ENCODE measurements at regions not wholly inside any gene's neighbourhood (a gene's known extent, or its start where the extent isn't known, plus 50 kb on each side); places are given as distances from the start of the nearest gene placed in this dataset.

DNA sequence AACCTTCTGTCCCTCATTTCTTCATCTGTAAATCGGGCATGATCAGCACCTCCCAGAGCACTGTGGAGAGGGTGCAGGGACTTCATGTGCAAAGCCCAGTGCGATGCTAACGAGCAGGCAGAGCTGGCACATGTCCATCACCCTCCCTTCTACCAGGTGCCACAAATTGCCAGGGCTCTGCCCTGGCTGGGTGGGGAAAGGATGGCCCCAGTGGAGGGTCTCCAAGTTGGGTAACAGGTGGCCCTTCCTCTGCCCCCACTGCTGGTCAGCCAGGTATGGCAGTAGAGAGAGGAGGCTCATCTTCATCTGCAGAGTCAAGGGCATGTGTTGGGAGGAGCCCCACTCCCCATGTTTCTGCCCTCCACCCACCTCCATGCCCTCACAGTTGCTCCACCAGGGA, 61.5 kb upstream of the CDH5 start:
- no peaks in the 10 kb centered on the region for H3K27me3 ChIP-seq (ENCODE audit: control insufficient read depth, insufficient read depth, low read length)
- FAIRE-seq = no peak
- no peak overlapping the region for H3K4me3 ChIP-seq (ENCODE audit: low read depth, low read length)
- no peaks in the 10 kb centered on the region for H3K36me3 ChIP-seq (ENCODE audit: control insufficient read depth, insufficient read depth, low read length)
- TF ChIP-seq, protein P1, sequence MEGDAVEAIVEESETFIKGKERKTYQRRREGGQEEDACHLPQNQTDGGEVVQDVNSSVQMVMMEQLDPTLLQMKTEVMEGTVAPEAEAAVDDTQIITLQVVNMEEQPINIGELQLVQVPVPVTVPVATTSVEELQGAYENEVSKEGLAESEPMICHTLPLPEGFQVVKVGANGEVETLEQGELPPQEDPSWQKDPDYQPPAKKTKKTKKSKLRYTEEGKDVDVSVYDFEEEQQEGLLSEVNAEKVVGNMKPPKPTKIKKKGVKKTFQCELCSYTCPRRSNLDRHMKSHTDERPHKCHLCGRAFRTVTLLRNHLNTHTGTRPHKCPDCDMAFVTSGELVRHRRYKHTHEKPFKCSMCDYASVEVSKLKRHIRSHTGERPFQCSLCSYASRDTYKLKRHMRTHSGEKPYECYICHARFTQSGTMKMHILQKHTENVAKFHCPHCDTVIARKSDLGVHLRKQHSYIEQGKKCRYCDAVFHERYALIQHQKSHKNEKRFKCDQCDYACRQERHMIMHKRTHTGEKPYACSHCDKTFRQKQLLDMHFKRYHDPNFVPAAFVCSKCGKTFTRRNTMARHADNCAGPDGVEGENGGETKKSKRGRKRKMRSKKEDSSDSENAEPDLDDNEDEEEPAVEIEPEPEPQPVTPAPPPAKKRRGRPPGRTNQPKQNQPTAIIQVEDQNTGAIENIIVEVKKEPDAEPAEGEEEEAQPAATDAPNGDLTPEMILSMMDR (IDR thresholded peaks at IDR 0.05; ENCODE audit: insufficient read depth, low read length, severe bottlenecking) = no peak
- DNase-seq (ENCODE audit: low read depth) = no peak

DNA sequence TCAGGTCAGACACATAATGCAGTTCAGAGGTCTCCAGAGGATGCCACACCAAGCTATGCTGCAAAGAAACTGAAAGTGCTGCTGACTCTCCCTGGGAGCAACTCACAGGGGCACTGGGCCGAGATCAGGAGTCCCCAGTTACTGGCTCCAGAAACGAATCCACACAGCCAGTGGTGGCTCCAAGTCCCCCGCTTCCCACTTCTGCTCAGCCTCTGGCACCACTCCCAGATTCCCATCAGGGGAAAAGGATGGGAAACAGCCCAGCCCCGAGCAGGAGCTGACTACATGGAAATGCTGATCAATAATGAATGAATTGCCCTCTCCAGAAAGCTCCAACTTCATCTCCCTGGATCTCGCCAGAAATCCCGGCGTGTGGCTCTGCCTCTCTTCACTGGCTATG, 62.3 kb upstream of the CDH5 start:
- TF ChIP-seq, protein P1 (IDR thresholded peaks at IDR 0.05; ENCODE audit: insufficient read depth, low read length, severe bottlenecking) = no peak
- Histone ChIP-seq H3K27me3 (ENCODE audit: control insufficient read depth, insufficient read depth, low read length) (no peaks in the 10 kb centered on the region), H3K36me3 (ENCODE audit: control insufficient read depth, insufficient read depth, low read length) (no peaks in the 10 kb centered on the region), H3K4me3 (ENCODE audit: low read depth, low read length) (no peak overlapping the region)
- no peak for DNase-seq (ENCODE audit: low read depth)
- FAIRE-seq = no peak

DNA sequence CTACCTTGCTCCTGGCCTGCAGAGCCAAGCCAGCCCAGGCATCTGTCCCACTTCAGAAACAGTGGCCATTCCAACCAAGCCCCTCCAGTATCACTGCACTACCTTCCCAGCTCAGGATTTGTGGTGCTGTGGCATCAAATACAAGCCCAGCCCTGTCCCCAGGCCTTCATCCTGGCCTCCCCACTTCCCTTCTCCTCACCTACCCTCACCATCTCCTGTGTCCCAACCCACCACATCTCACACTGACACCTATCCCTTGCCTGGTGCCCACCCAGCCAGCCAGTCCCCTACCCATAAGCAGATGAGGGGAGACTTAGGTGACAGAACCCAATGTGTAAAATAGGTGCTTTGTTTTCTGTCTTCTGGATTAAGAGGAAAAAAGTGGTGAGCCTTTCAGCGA, 66.0 kb upstream of the CDH5 start:
- Histone ChIP-seq H3K36me3 (ENCODE audit: control insufficient read depth, insufficient read depth, low read length) (no peaks in the 10 kb centered on the region), H3K4me3 (ENCODE audit: low read depth, low read length) (no peak overlapping the region), H3K27me3 (ENCODE audit: control insufficient read depth, insufficient read depth, low read length) (no peaks in the 10 kb centered on the region)
- TF ChIP-seq, protein P1 (IDR thresholded peaks at IDR 0.05; ENCODE audit: insufficient read depth, low read length, severe bottlenecking) = no peak
- no peak for DNase-seq (ENCODE audit: low read depth)
- FAIRE-seq = no peak

DNA sequence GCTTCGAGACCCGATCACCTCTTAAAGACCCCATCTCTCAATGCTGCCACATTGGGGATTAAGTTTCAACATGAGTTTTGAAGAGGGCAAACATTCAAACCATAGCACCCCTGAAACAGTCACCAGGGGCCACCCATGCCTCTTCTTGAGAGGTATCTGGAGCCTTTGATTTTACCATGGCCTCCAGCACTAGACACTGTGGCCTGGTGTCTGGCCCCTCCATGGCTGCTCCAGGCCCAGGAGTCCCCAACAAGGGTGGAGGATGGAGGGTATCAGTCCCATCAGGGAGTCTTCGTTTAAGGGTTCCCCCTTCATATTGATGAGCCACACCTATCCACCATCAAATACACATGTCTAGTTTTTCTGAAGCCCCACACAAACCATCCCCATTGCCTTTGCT, 66.5 kb upstream of the CDH5 start:
- DNase-seq (ENCODE audit: low read depth) (no peak), FAIRE-seq (no peak)
- no peak overlapping the region for H3K4me3 ChIP-seq (ENCODE audit: low read depth, low read length)
- TF ChIP-seq, protein P1 (IDR thresholded peaks at IDR 0.05; ENCODE audit: insufficient read depth, low read length, severe bottlenecking) = no peak
- H3K27me3 ChIP-seq (ENCODE audit: control insufficient read depth, insufficient read depth, low read length) = no peaks in the 10 kb centered on the region
- no peaks in the 10 kb centered on the region for H3K36me3 ChIP-seq (ENCODE audit: control insufficient read depth, insufficient read depth, low read length)

DNA sequence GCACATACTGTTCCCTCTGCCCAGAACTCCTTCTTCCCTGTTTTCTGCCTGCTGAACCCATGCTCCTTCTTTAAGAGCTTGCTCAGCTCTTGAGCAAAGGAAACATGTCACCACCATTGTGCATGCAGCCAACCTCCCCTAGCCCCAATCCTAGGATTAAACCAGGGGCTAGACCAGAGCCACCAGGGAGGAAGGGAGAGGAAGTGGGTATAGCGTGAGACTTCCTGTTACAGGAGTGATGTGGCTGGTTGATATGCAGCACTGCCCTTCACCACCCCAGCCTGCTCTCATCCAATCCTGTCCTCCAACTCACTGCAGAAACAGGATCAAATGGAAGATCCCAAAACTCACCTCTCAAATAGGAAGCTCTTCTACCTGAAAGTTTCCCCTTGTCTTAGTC, 67.1 kb upstream of the CDH5 start:
- Histone ChIP-seq H3K36me3 (ENCODE audit: control insufficient read depth, insufficient read depth, low read length) (no peaks in the 10 kb centered on the region), H3K4me3 (ENCODE audit: low read depth, low read length) (no peak overlapping the region), H3K27me3 (ENCODE audit: control insufficient read depth, insufficient read depth, low read length) (no peaks in the 10 kb centered on the region)
- DNase-seq (ENCODE audit: low read depth) = no peak
- no peak for FAIRE-seq
- TF ChIP-seq, protein P1 (IDR thresholded peaks at IDR 0.05; ENCODE audit: insufficient read depth, low read length, severe bottlenecking) = no peak

DNA sequence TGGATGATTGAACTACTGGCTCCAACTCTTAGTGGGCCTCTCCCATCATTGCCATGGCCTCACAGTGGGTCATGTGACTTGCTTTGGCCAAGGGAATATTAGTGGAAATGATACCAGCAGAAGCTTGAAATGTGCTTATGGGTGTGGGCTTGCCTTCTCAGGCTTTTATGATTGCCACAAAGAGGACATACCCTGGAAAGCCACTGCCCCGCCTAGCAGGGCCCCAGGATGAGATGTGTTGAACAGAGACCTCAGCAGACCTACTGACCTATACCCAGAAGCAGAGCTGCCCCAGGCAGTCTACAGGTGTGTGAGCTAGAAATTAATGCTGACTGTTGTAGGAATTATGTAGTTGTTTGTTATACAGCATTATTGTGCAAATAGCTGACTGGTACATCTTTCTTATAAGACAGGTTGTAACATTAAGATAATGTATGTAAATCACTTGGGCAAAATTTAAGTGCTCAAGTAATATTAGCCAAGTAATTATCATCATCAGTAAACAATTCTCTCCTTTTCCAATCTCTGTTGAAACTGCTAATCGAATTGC, 67.8 kb upstream of the CDH5 start:
- peaks cover 2% of the 10 kb centered on the region for H3K27me3 ChIP-seq (ENCODE audit: control insufficient read depth, insufficient read depth, low read length)
- DNase-seq (ENCODE audit: low read depth) = no peak
- TF ChIP-seq, protein P1 (IDR thresholded peaks at IDR 0.05; ENCODE audit: insufficient read depth, low read length, severe bottlenecking) = no peak
- FAIRE-seq = no peak
- H3K4me3 ChIP-seq (ENCODE audit: low read depth, low read length) = no peak overlapping the region
- H3K36me3 ChIP-seq (ENCODE audit: control insufficient read depth, insufficient read depth, low read length) = no peaks in the 10 kb centered on the region

All from bronchial epithelial cell (primary cell).